ENCODE measurements at regions not wholly inside any gene's neighbourhood (a gene's known extent, or its start where the extent isn't known, plus 50 kb on each side); places are given as distances from the start of the nearest gene placed in this dataset.

DNA sequence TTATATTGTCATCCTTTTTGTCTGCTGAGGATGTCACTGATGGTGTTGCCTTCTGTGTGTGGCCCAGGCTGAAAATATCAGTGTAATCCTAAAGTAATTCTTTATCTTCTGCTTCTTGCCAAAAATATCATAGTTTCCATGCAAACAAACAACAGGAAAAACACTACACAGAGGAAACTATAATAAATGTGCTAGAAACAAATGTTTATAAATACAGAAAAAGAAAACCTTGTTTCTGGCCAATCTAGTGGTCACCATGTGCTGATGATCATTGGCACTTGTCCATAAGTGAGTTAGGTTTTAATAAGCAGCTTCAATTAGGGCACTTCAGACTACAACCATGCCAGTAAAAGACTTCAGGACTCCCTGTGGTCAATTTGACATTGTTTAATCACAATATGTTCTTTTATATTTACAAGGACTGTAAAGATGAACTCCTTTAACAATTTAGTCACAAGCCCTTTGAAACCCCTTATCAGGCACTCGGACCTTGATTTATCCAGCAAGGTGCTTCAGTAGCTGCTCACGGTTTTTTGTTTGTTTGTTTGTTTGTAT is 124.8 kb downstream of the TMTC3 start:
- H3K27ac ChIP-seq = no peak overlapping the region
- DNase-seq = no peak

DNA sequence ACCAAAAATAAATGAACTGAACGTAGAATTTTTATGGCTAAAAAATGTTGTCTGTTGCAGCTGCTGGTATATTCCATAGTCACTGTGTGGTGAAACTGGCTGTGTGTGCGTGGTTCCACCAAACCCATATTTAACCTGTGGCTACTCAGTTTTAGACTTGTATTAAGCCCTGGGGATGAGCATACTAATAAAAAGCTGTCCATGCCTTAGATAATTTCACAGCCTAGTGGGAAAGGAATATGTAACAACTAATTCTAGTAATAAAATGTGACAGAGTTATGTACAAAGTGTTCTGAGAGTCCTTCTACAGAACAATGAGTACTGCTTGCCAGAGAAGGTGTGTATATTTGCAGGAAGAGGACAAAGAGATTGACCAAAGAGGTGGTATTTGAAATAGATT is 125.5 kb downstream of the TMTC3 start:
- no peak overlapping the region for H3K27ac ChIP-seq

More for the DNA sequence above, 124.8 kb downstream of the TMTC3 start:
- WGBS, 3 donors = 18 to 37% (median 32%) methylated on average over 2 of the region's 2 CpGs
- no peaks in the 10 kb centered on the region for H3K4me1 ChIP-seq (ENCODE audit: insufficient read depth)
- intact Hi-C loops (cut with DNase I) = no loop called here
- H3K36me3 ChIP-seq = no peaks in the 10 kb centered on the region
- H3K27me3 ChIP-seq = no peaks in the 10 kb centered on the region
- H3K9me3 ChIP-seq = no peaks in the 10 kb centered on the region
- TF ChIP-seq CTCF (IDR thresholded peaks at IDR 0.05) = no peak
- no peak overlapping the region for H3K4me3 ChIP-seq

GRCh38 chr12:88272456-88272855 is 130.3 kb downstream of the TMTC3 start:
- H3K27me3 ChIP-seq = no peaks in the 10 kb centered on the region
- no peak overlapping the region for H3K4me3 ChIP-seq
- H3K9me3 ChIP-seq = no peaks in the 10 kb centered on the region
- intact Hi-C loops (cut with DNase I) = no loop called here
- DNase-seq = no peak
- H3K36me3 ChIP-seq = no peaks in the 10 kb centered on the region
- TF ChIP-seq EP300 (IDR thresholded peaks at IDR 0.05) (no peak), POLR2A (IDR thresholded peaks at IDR 0.05) (no peak), CTCF (IDR thresholded peaks at IDR 0.05) (no peak)
- WGBS, 3 donors = 71 to 80% (median 78%) methylated on average over 4 of the region's 4 CpGs
- no peak overlapping the region for H3K27ac ChIP-seq
- no peaks in the 10 kb centered on the region for H3K4me1 ChIP-seq (ENCODE audit: insufficient read depth)

More for the DNA sequence above, 125.5 kb downstream of the TMTC3 start:
- TF ChIP-seq EP300 (IDR thresholded peaks at IDR 0.05) = no peak
- TF ChIP-seq CTCF (IDR thresholded peaks at IDR 0.05) = no peak
- no peak for TF ChIP-seq POLR2A (IDR thresholded peaks at IDR 0.05)
- no peaks in the 10 kb centered on the region for H3K27me3 ChIP-seq
- no peaks in the 10 kb centered on the region for H3K4me1 ChIP-seq (ENCODE audit: insufficient read depth)
- no peak for DNase-seq
- H3K9me3 ChIP-seq = no peaks in the 10 kb centered on the region
- no peaks in the 10 kb centered on the region for H3K36me3 ChIP-seq
- 58 to 75% (median 61%) methylated on average over 2 of the region's 2 CpGs for WGBS, 3 donors
- H3K4me3 ChIP-seq = no peak overlapping the region
- intact Hi-C loops (cut with DNase I) = no loop called here

- H3K27me3 ChIP-seq = no peaks in the 10 kb centered on the region
- no peak overlapping the region for H3K27ac ChIP-seq
- 84 to 86% (median 84%) methylated on average over 2 of the region's 2 CpGs for WGBS, 3 donors
- H3K4me1 ChIP-seq (ENCODE audit: insufficient read depth) = no peaks in the 10 kb centered on the region
- DNase-seq = no peak
- H3K4me3 ChIP-seq = no peak overlapping the region
- no peaks in the 10 kb centered on the region for H3K36me3 ChIP-seq
- intact Hi-C loops (cut with DNase I) = no loop called here
- no peaks in the 10 kb centered on the region for H3K9me3 ChIP-seq
- TF ChIP-seq EP300 (IDR thresholded peaks at IDR 0.05) = no peak
- TF ChIP-seq POLR2A (IDR thresholded peaks at IDR 0.05) = no peak
- TF ChIP-seq CTCF (IDR thresholded peaks at IDR 0.05) = no peak
Observed at GRCh38 chr12:88273450-88273849, 131.3 kb downstream of the TMTC3 start.
